K562 (cell line): ENCODE measurements at regions not wholly inside any gene's neighbourhood (a gene's known extent, or its start where the extent isn't known, plus 50 kb on each side); places are given as distances from the start of the nearest gene placed in this dataset.

Experiments
- ATAC-seq: fragments of 200-7000 bp; cut with Tn5 transposase; 3 replicates; pipeline ENCODE4 v1.9.1; 2020; ENCODE audit warnings: moderate library complexity
- BruUV-seq: library from RNA; stranded (reverse); fragments of 400-500 nt; replicated peaks from 2 replicates; lab custom pipeline; 2021; lab: Mats Ljungman, UMichigan
- CTCF ChIA-PET: fragments of 300-600 bp; formaldehyde crosslinking; extraction: SDS; loops from one replicate; lab custom pipeline; 2021; ENCODE audit warnings: low intra/inter-chr PET ratio; lab: Yijun Ruan, JAX
- POLR2A ChIA-PET: fragments of 300-600, 350-650 bp; sonication (Branson Sonifier 250); formaldehyde crosslinking; extraction: SDS; loops from one replicate; lab custom pipeline; 2021; ENCODE audit warnings: antibody characterized with exemption, inconsistent platforms; lab: Yijun Ruan, JAX
- DNase-seq, 4 experiments: peaks; one replicate each; pipeline versions ENCODE4 v3.0.0 to v3.0.0-alpha.2; 2011 to 2018; ENCODE audit warnings: low spot score in 3 of 4, mixed read lengths in 3 of 4; ENCODE audit errors: extremely low read depth in 1 of 4
- FAIRE-seq: peaks from 2 replicates; lab custom pipeline; 2011; peaks lifted over from hg19 to GRCh38; lab: Jason Lieb, UNC
- H2AFZ ChIP-seq: 2 replicates; pipeline ENCODE4 v1.6.0; 2011; ENCODE audit warnings: low read depth, low read length, control low read depth, inconsistent platforms
- H3K27ac ChIP-seq: fragments of 200-600 bp; 3 replicates; pipeline ENCODE4 v1.8.0; 2011; ENCODE audit warnings: low read depth, mild to moderate bottlenecking, control low read depth, inconsistent platforms, low read length, moderate library complexity, mixed read lengths; ENCODE audit errors: extremely low read depth
- H3K27me3 ChIP-seq, 2 experiments: fragments of 300-600 bp in 1 of 2; 2 replicates in 1 of 2; 3 replicates in 1 of 2; pipeline versions ENCODE4 v1.6.0 to v1.8.0; 2011; ENCODE audit warnings: inconsistent platforms in 2 of 2, low read length in 2 of 2, mild to moderate bottlenecking in 1 of 2, mixed read lengths in 1 of 2, moderate library complexity in 1 of 2; ENCODE audit not compliant: control insufficient read depth in 2 of 2, insufficient read depth in 2 of 2
- H3K36me3 ChIP-seq: fragments of 300-600 bp; 3 replicates; pipeline ENCODE4 v1.8.0; 2011; ENCODE audit warnings: mild to moderate bottlenecking, low read length, inconsistent platforms; ENCODE audit not compliant: control insufficient read depth, insufficient read depth
- H3K4me1 ChIP-seq, 2 experiments: fragments of 200-600 bp in 1 of 2; replicated peaks in 1 of 2; 2 replicates in 1 of 2; 3 replicates in 1 of 2; pipeline versions ENCODE4 v1.5.1 to v1.8.0; 2011; ENCODE audit warnings: inconsistent platforms in 2 of 2, low read length in 2 of 2, mild to moderate bottlenecking in 1 of 2, mixed read lengths in 1 of 2, moderate library complexity in 1 of 2; ENCODE audit not compliant: control insufficient read depth in 2 of 2, insufficient read depth in 2 of 2
- H3K4me2 ChIP-seq: 2 replicates; pipeline ENCODE4 v1.6.1; 2011; ENCODE audit warnings: low read length, control low read depth, inconsistent platforms, mixed read lengths; ENCODE audit not compliant: insufficient read depth
- H3K4me3 ChIP-seq: fragments of 200-600 bp; sonication (generic), shearing (Covaris generic); 2 replicates; pipeline ENCODE4 v1.5.1; 2016; ENCODE audit warnings: control low read depth, inconsistent platforms
- H3K79me2 ChIP-seq: fragments of 200-600 bp; 3 replicates; pipeline ENCODE4 v1.8.0; 2011; ENCODE audit warnings: low read length, inconsistent platforms; ENCODE audit not compliant: control insufficient read depth, insufficient read depth
- H3K9ac ChIP-seq, 2 experiments: 2 replicates each; pipeline versions ENCODE4 v1.6.0 to v1.6.1; 2011; ENCODE audit warnings: low read depth in 2 of 2, low read length in 2 of 2, control low read depth in 1 of 2, inconsistent platforms in 1 of 2, mild to moderate bottlenecking in 1 of 2, mixed read lengths in 1 of 2; ENCODE audit not compliant: insufficient read depth in 1 of 2
- H3K9me1 ChIP-seq: one replicate; pipeline ENCODE4 v1.6.0; 2011; ENCODE audit warnings: inconsistent platforms, mild to moderate bottlenecking, low read length, moderate library complexity; ENCODE audit not compliant: control insufficient read depth, insufficient read depth
- H3K9me3 ChIP-seq: replicated peaks from 2 replicates; pipeline ENCODE4 v1.5.1; 2011; ENCODE audit warnings: low read depth, low read length, inconsistent platforms; ENCODE audit not compliant: control insufficient read depth, insufficient read depth
- H4K20me1 ChIP-seq: replicated peaks from 2 replicates; pipeline ENCODE4 v1.6.1; 2011; ENCODE audit warnings: low read length, inconsistent platforms, mixed read lengths; ENCODE audit not compliant: control insufficient read depth, insufficient read depth
- FOSL1 ChIP-seq: fragments of 200-800 bp; sonication (Bioruptor generic); conservative IDR thresholded peaks from 2 replicates; pipeline ENCODE4 v1.6.1; 2016; ENCODE audit warnings: missing genetic modification characterization, missing compliant biosample characterization
- GTF2A2 ChIP-seq: IDR thresholded peaks from 2 replicates; pipeline ENCODE4 v1.6.1; 2016; ENCODE audit warnings: mild to moderate bottlenecking, missing genetic modification characterization, missing compliant biosample characterization
- NFATC3 ChIP-seq: fragments of 450-650 bp; IDR thresholded peaks from 2 replicates; pipeline ENCODE4 v1.6.1; 2017; ENCODE audit warnings: mild to moderate bottlenecking
- RBM17 ChIP-seq: fragments of 200-400 bp; formaldehyde crosslinking; IDR thresholded peaks from 2 replicates; pipeline ENCODE4 v1.6.1; 2017; ENCODE audit warnings: low read depth, mild to moderate bottlenecking, low read length, borderline replicate concordance
- WGBS: fragments of 100-300 bp; shearing (Covaris generic); methylation state at CpG from one replicate; pipeline ENCODE4 v1.1.6; 2016; ENCODE audit warnings: low coverage, mixed read lengths; ENCODE audit not compliant: insufficient coverage; ENCODE audit errors: missing lambda C conversion rate; 5-methylcytosine and 5-hydroxymethylcytosine counted together
- in situ Hi-C: fragments of 300-500 bp; cut with MboI; formaldehyde crosslinking; loops from 4 replicates; pipeline ENCODE4 v1.15.0; 2018; ENCODE audit warnings: inconsistent platforms, mixed read lengths
- intact Hi-C: fragments of 100-400 bp; cut with micrococcal nuclease; formaldehyde crosslinking; loops from 2 replicates; pipeline ENCODE4 v1.14.2; 2022
- TF ChIP-seq, protein P1 (sequence below): sonication (generic); formaldehyde crosslinking; IDR thresholded peaks from 2 replicates; pipeline ENCODE4 v1.8.0; 2023; ENCODE audit warnings: mild to moderate bottlenecking, missing genetic modification reagents
- TF ChIP-seq, protein P2 (sequence below): fragments of 450-650 bp; IDR thresholded peaks from 2 replicates; pipeline ENCODE4 v1.6.1; 2016; ENCODE audit warnings: low read depth, mild to moderate bottlenecking, moderate library complexity
- TF ChIP-seq, protein P3 (sequence below): fragments of 250-450 bp; sonication (Bioruptor Pico); IDR thresholded peaks from 2 replicates; pipeline ENCODE4 v1.8.0; 2022; ENCODE audit warnings: inconsistent platforms, mild to moderate bottlenecking, moderate library complexity, borderline replicate concordance
- TF ChIP-seq, protein P4 (sequence below), 2 experiments: fragments of 450-650 bp; IDR thresholded peaks; 2 replicates each; pipeline ENCODE4 v1.6.1; 2018; ENCODE audit warnings: mild to moderate bottlenecking in 2 of 2, low read depth in 1 of 2; ENCODE audit not compliant: partially characterized antibody in 2 of 2

DNA sequence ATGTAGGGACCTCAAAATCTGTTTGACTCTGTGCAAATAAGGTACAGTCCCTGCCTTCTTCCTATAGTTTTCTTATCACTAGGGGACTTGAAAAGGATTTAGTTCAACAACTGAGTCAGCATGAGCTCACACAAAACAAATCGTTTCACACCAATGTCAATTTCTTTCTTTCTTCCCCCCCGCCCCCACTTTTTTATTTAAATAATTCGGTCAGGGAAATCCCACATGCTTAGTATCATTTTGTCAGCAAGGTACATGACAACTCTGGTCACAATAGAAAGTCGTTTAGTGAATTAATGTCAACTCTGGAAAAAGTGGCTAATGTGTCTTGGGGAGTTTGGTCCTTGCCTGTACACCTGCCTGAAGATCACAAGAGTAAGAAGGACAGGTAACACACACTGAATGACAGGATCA, 232.2 kb upstream of the PLEKHG7 start:
- no peaks in the 10 kb centered on the region for H3K9me3 ChIP-seq
- POLR2A ChIA-PET: no interaction called here
- ATAC-seq: no peak
- intact Hi-C loops: no loop called here
- TF ChIP-seq, protein P1, sequence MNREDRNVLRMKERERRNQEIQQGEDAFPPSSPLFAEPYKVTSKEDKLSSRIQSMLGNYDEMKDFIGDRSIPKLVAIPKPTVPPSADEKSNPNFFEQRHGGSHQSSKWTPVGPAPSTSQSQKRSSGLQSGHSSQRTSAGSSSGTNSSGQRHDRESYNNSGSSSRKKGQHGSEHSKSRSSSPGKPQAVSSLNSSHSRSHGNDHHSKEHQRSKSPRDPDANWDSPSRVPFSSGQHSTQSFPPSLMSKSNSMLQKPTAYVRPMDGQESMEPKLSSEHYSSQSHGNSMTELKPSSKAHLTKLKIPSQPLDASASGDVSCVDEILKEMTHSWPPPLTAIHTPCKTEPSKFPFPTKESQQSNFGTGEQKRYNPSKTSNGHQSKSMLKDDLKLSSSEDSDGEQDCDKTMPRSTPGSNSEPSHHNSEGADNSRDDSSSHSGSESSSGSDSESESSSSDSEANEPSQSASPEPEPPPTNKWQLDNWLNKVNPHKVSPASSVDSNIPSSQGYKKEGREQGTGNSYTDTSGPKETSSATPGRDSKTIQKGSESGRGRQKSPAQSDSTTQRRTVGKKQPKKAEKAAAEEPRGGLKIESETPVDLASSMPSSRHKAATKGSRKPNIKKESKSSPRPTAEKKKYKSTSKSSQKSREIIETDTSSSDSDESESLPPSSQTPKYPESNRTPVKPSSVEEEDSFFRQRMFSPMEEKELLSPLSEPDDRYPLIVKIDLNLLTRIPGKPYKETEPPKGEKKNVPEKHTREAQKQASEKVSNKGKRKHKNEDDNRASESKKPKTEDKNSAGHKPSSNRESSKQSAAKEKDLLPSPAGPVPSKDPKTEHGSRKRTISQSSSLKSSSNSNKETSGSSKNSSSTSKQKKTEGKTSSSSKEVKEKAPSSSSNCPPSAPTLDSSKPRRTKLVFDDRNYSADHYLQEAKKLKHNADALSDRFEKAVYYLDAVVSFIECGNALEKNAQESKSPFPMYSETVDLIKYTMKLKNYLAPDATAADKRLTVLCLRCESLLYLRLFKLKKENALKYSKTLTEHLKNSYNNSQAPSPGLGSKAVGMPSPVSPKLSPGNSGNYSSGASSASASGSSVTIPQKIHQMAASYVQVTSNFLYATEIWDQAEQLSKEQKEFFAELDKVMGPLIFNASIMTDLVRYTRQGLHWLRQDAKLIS: no peak
- TF ChIP-seq NFATC3 (no peak), GTF2A2 (tag) (no peak), FOSL1 (0 out of 2 replicates have a peak, but pooled peaks have one; percentile 27), RBM17 (no peak)
- TF ChIP-seq, protein P2, sequence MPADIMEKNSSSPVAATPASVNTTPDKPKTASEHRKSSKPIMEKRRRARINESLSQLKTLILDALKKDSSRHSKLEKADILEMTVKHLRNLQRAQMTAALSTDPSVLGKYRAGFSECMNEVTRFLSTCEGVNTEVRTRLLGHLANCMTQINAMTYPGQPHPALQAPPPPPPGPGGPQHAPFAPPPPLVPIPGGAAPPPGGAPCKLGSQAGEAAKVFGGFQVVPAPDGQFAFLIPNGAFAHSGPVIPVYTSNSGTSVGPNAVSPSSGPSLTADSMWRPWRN: no peak
- TF ChIP-seq, protein P3, sequence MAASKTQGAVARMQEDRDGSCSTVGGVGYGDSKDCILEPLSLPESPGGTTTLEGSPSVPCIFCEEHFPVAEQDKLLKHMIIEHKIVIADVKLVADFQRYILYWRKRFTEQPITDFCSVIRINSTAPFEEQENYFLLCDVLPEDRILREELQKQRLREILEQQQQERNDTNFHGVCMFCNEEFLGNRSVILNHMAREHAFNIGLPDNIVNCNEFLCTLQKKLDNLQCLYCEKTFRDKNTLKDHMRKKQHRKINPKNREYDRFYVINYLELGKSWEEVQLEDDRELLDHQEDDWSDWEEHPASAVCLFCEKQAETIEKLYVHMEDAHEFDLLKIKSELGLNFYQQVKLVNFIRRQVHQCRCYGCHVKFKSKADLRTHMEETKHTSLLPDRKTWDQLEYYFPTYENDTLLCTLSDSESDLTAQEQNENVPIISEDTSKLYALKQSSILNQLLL (CRISPR knock-in tag): no peak
- TF ChIP-seq, protein P4, sequence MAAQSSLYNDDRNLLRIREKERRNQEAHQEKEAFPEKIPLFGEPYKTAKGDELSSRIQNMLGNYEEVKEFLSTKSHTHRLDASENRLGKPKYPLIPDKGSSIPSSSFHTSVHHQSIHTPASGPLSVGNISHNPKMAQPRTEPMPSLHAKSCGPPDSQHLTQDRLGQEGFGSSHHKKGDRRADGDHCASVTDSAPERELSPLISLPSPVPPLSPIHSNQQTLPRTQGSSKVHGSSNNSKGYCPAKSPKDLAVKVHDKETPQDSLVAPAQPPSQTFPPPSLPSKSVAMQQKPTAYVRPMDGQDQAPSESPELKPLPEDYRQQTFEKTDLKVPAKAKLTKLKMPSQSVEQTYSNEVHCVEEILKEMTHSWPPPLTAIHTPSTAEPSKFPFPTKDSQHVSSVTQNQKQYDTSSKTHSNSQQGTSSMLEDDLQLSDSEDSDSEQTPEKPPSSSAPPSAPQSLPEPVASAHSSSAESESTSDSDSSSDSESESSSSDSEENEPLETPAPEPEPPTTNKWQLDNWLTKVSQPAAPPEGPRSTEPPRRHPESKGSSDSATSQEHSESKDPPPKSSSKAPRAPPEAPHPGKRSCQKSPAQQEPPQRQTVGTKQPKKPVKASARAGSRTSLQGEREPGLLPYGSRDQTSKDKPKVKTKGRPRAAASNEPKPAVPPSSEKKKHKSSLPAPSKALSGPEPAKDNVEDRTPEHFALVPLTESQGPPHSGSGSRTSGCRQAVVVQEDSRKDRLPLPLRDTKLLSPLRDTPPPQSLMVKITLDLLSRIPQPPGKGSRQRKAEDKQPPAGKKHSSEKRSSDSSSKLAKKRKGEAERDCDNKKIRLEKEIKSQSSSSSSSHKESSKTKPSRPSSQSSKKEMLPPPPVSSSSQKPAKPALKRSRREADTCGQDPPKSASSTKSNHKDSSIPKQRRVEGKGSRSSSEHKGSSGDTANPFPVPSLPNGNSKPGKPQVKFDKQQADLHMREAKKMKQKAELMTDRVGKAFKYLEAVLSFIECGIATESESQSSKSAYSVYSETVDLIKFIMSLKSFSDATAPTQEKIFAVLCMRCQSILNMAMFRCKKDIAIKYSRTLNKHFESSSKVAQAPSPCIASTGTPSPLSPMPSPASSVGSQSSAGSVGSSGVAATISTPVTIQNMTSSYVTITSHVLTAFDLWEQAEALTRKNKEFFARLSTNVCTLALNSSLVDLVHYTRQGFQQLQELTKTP (IDR thresholded peaks at IDR 0.05; ENCODE audit: low read depth in 1 of 2, partially characterized antibody in 2 of 2): no peak
- H3K4me2 ChIP-seq: no peak overlapping the region
- peaks cover 0 to 10% of the 10 kb centered on the region in 2 experiments; a peak in 2 of 5 replicates for H3K4me1 ChIP-seq
- CTCF ChIA-PET: no interaction called here
- no peak overlapping the region for H2AFZ ChIP-seq
- H3K36me3 ChIP-seq: no peaks in the 10 kb centered on the region
- BruUV-seq: no TSS peak
- peak; percentile 37 for FAIRE-seq
- no peak overlapping the region for H3K27ac ChIP-seq
- no peaks in the 10 kb centered on the region for H3K9me1 ChIP-seq
- H4K20me1 ChIP-seq: no peaks in the 10 kb centered on the region
- in situ Hi-C loops: no loop called here
- 33% methylated on average over 4 of the region's 4 CpGs for WGBS
- no peak for DNase-seq
- no peaks in the 10 kb centered on the region for H3K27me3 ChIP-seq
- H3K4me3 ChIP-seq: no peak overlapping the region
- H3K9ac ChIP-seq: no peak overlapping the region
- H3K79me2 ChIP-seq: no peaks in the 10 kb centered on the region
